ENCODE measurements at regions not wholly inside any gene's neighbourhood (a gene's known extent, or its start where the extent isn't known, plus 50 kb on each side); places are given as distances from the start of the nearest gene placed in this dataset.

GRCh38 chr5:4942831-4943178 lies 197.3 kb upstream of the ADAMTS16 start:
- no peak for TF ChIP-seq TEAD4 (IDR thresholded peaks at IDR 0.05)
- TF ChIP-seq USF1 (IDR thresholded peaks at IDR 0.05) = no peak
- TF ChIP-seq REST (IDR thresholded peaks at IDR 0.05; ENCODE audit: low read depth) = no peak
- no peak for TF ChIP-seq YY1 (IDR thresholded peaks at IDR 0.05; ENCODE audit: low read depth)
- no peak for TF ChIP-seq EGR1 (IDR thresholded peaks at IDR 0.05)
- no peak for TF ChIP-seq TCF12 (IDR thresholded peaks at IDR 0.05; ENCODE audit: low read depth)
- no peak for TF ChIP-seq TAF1 (IDR thresholded peaks at IDR 0.05; ENCODE audit: low read depth)
- no peak for TF ChIP-seq NFIC (IDR thresholded peaks at IDR 0.05)
- no peak for TF ChIP-seq FOXM1 (IDR thresholded peaks at IDR 0.05; ENCODE audit: borderline replicate concordance, low read depth)
- no peak for TF ChIP-seq EP300 (IDR thresholded peaks at IDR 0.05; ENCODE audit: borderline replicate concordance)
- no peak for TF ChIP-seq RAD21 (IDR thresholded peaks at IDR 0.05; ENCODE audit: low read depth)
- TF ChIP-seq CREB1 (IDR thresholded peaks at IDR 0.05; ENCODE audit: low read depth) = no peak

DNA sequence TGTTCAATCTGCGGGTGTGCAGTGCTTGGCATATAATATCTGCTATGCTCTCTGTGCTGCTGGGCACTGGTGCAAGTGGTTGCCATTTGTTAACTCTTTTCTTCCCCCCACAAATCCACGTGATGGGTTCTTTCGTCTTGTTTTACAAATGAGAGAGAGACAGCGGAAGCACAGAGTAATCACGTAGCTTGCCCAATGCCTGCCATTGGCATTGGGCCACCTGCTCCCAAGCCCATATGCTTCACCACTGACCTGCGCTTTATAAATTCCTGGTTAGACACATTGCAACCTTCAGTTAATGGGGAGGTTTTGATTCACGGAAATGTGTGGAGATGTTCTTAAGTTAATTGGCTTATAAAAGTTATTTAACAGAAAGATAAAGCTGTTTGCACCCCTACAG lies 194.8 kb upstream of the ADAMTS16 start:
- TF ChIP-seq TEAD4 (IDR thresholded peaks at IDR 0.05) (no peak), FOXM1 (IDR thresholded peaks at IDR 0.05; ENCODE audit: borderline replicate concordance, low read depth) (no peak), CEBPB (IDR thresholded peaks at IDR 0.05) (no peak), NFIC (IDR thresholded peaks at IDR 0.05) (no peak), EP300 (IDR thresholded peaks at IDR 0.05; ENCODE audit: borderline replicate concordance) (no peak), EGR1 (IDR thresholded peaks at IDR 0.05) (no peak), REST (IDR thresholded peaks at IDR 0.05; ENCODE audit: low read depth) (no peak), TAF1 (IDR thresholded peaks at IDR 0.05; ENCODE audit: low read depth) (no peak), RAD21 (IDR thresholded peaks at IDR 0.05; ENCODE audit: low read depth) (no peak), CREB1 (IDR thresholded peaks at IDR 0.05; ENCODE audit: low read depth) (no peak), YY1 (IDR thresholded peaks at IDR 0.05; ENCODE audit: low read depth) (no peak), TCF12 (IDR thresholded peaks at IDR 0.05; ENCODE audit: low read depth) (no peak), USF1 (IDR thresholded peaks at IDR 0.05) (no peak), ZBTB7A (IDR thresholded peaks at IDR 0.05; ENCODE audit: low read depth) (no peak)
- TF ChIP-seq, protein P1, sequence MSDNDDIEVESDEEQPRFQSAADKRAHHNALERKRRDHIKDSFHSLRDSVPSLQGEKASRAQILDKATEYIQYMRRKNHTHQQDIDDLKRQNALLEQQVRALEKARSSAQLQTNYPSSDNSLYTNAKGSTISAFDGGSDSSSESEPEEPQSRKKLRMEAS (IDR thresholded peaks at IDR 0.05) = no peak

GRCh38 chr5:4947106-4947505 lies 193.0 kb upstream of the ADAMTS16 start:
- TF ChIP-seq FOXM1 (IDR thresholded peaks at IDR 0.05; ENCODE audit: borderline replicate concordance, low read depth) (no peak), EP300 (IDR thresholded peaks at IDR 0.05; ENCODE audit: borderline replicate concordance) (no peak), TAF1 (IDR thresholded peaks at IDR 0.05; ENCODE audit: low read depth) (no peak), CEBPB (IDR thresholded peaks at IDR 0.05) (no peak), TEAD4 (IDR thresholded peaks at IDR 0.05) (no peak)
- TF ChIP-seq, protein P1 (IDR thresholded peaks at IDR 0.05) = no peak

- TF ChIP-seq YY1 (IDR thresholded peaks at IDR 0.05; ENCODE audit: low read depth) (no peak), USF1 (IDR thresholded peaks at IDR 0.05) (no peak), ZBTB7A (IDR thresholded peaks at IDR 0.05; ENCODE audit: low read depth) (no peak), EGR1 (IDR thresholded peaks at IDR 0.05) (no peak), CREB1 (IDR thresholded peaks at IDR 0.05; ENCODE audit: low read depth) (no peak), FOXM1 (IDR thresholded peaks at IDR 0.05; ENCODE audit: borderline replicate concordance, low read depth) (no peak), REST (IDR thresholded peaks at IDR 0.05; ENCODE audit: low read depth) (no peak), TAF1 (IDR thresholded peaks at IDR 0.05; ENCODE audit: low read depth) (no peak), TCF12 (IDR thresholded peaks at IDR 0.05; ENCODE audit: low read depth) (no peak), EP300 (IDR thresholded peaks at IDR 0.05; ENCODE audit: borderline replicate concordance) (no peak), TEAD4 (IDR thresholded peaks at IDR 0.05) (no peak), CEBPB (IDR thresholded peaks at IDR 0.05) (no peak), RAD21 (IDR thresholded peaks at IDR 0.05; ENCODE audit: low read depth) (no peak), NFIC (IDR thresholded peaks at IDR 0.05) (no peak)
- TF ChIP-seq, protein P1 (IDR thresholded peaks at IDR 0.05) = no peak
Measured at GRCh38 chr5:4947893-4948536, 192.1 kb upstream of the ADAMTS16 start.

Measured in Ishikawa (cell line).